ENCODE measurements at regions not wholly inside any gene's neighbourhood (a gene's known extent, or its start where the extent isn't known, plus 50 kb on each side); places are given as distances from the start of the nearest gene placed in this dataset.

DNA sequence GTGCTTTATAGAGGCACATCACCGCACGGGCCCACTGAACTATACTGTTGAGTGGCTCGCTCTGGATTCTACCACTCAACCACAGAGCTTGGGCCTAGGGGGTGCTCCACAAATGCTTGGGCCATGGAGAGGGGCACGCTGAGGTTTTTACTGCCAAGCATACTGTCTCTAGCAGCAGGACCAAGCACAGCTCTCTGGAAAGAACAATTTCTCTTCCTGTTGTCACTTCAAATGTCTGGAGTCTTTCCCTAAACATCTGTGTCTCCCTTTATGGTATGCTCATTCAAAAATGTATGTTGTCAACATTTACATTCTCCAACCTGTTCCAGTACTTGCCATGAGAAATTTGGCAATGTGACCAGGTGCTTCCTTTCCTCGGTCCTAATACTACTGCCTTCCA, 114.7 kb upstream of the TPM1 start:
- Histone ChIP-seq H3F3A (ENCODE audit: insufficient read depth, low read length, poor library complexity, severe bottlenecking) (no peaks in the 10 kb centered on the region), H3K9ac (ENCODE audit: low read length) (no peak overlapping the region), H3K79me2 (replicated peaks; ENCODE audit: insufficient read depth, low read length) (no peaks in the 10 kb centered on the region), H3K27me3 (ENCODE audit: insufficient read depth, low read depth, low read length) (no peaks in the 10 kb centered on the region), H3K9me3 (ENCODE audit: low read length) (no peaks in the 10 kb centered on the region), H3K9me2 (ENCODE audit: insufficient read depth, low read length) (no peaks in the 10 kb centered on the region), H3K4me3 (ENCODE audit: low read length) (no peak overlapping the region), H2AFZ (ENCODE audit: low read depth, low read length) (no peak overlapping the region), H3K4me2 (ENCODE audit: low read length) (no peak overlapping the region), H3K36me3 (ENCODE audit: insufficient read depth, low read length) (no peaks in the 10 kb centered on the region), H3K27ac (ENCODE audit: low read length) (no peak overlapping the region), H4K20me1 (ENCODE audit: insufficient read depth) (no peaks in the 10 kb centered on the region)
- no peak for TF ChIP-seq EZH2 (IDR thresholded peaks at IDR 0.05; ENCODE audit: borderline replicate concordance, insufficient read depth, low read length, poor library complexity, severe bottlenecking)
- TF ChIP-seq SMC3 (conservative IDR thresholded peaks at IDR 0.05; ENCODE audit: poor library complexity) = no peak
- TF ChIP-seq, protein P1, sequence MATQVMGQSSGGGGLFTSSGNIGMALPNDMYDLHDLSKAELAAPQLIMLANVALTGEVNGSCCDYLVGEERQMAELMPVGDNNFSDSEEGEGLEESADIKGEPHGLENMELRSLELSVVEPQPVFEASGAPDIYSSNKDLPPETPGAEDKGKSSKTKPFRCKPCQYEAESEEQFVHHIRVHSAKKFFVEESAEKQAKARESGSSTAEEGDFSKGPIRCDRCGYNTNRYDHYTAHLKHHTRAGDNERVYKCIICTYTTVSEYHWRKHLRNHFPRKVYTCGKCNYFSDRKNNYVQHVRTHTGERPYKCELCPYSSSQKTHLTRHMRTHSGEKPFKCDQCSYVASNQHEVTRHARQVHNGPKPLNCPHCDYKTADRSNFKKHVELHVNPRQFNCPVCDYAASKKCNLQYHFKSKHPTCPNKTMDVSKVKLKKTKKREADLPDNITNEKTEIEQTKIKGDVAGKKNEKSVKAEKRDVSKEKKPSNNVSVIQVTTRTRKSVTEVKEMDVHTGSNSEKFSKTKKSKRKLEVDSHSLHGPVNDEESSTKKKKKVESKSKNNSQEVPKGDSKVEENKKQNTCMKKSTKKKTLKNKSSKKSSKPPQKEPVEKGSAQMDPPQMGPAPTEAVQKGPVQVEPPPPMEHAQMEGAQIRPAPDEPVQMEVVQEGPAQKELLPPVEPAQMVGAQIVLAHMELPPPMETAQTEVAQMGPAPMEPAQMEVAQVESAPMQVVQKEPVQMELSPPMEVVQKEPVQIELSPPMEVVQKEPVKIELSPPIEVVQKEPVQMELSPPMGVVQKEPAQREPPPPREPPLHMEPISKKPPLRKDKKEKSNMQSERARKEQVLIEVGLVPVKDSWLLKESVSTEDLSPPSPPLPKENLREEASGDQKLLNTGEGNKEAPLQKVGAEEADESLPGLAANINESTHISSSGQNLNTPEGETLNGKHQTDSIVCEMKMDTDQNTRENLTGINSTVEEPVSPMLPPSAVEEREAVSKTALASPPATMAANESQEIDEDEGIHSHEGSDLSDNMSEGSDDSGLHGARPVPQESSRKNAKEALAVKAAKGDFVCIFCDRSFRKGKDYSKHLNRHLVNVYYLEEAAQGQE (IDR thresholded peaks at IDR 0.05; ENCODE audit: borderline replicate concordance) = no peak
- TF ChIP-seq EP300 (conservative IDR thresholded peaks at IDR 0.05; ENCODE audit: poor library complexity, severe bottlenecking) = no peak
- TF ChIP-seq TAF1 (IDR thresholded peaks at IDR 0.05; ENCODE audit: low read depth) = no peak
- TF ChIP-seq, protein P2, sequence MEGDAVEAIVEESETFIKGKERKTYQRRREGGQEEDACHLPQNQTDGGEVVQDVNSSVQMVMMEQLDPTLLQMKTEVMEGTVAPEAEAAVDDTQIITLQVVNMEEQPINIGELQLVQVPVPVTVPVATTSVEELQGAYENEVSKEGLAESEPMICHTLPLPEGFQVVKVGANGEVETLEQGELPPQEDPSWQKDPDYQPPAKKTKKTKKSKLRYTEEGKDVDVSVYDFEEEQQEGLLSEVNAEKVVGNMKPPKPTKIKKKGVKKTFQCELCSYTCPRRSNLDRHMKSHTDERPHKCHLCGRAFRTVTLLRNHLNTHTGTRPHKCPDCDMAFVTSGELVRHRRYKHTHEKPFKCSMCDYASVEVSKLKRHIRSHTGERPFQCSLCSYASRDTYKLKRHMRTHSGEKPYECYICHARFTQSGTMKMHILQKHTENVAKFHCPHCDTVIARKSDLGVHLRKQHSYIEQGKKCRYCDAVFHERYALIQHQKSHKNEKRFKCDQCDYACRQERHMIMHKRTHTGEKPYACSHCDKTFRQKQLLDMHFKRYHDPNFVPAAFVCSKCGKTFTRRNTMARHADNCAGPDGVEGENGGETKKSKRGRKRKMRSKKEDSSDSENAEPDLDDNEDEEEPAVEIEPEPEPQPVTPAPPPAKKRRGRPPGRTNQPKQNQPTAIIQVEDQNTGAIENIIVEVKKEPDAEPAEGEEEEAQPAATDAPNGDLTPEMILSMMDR (IDR thresholded peaks at IDR 0.05; ENCODE audit: poor library complexity, severe bottlenecking) = no peak

DNA sequence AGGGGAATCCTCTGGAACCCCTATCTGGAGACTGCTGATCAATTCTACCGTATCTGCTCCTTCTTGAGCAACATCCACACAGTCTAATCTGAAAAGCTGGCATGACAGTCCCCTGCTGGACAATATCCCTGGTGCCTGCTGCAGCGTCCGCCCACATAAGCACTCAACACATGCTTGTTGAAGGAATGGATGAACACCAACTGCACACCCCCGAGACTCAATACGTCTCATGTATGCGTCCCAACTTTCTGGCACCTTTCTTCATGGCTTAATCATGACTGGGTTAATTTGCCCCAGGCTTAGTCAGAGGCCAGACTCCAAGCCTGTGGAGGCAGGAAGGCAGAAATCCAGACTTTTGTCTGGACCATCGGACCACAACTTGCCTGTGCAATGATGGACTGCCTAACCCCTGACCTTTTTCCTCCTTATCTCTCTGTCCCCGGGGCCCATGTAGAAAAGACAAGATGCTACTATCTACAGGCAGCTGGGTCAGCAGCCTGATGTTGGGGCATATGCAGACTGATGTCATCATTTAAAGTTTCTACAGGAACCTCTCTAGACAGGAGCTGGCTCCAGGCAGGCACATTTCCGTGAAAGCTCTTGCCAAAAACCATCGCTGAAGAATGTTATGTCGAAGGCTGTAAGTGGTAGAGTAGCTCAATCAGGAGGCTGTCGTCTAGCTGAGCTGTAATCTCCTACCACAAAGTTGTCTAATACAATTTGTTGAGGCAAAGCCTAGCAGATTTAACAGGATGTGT, 114.1 kb upstream of the TPM1 start:
- Histone ChIP-seq H3K79me2 (replicated peaks; ENCODE audit: insufficient read depth, low read length) (no peaks in the 10 kb centered on the region), H3K9me2 (ENCODE audit: insufficient read depth, low read length) (no peaks in the 10 kb centered on the region), H3K36me3 (ENCODE audit: insufficient read depth, low read length) (no peaks in the 10 kb centered on the region), H4K20me1 (ENCODE audit: insufficient read depth) (no peaks in the 10 kb centered on the region), H2AFZ (ENCODE audit: low read depth, low read length) (no peak overlapping the region), H3K27ac (ENCODE audit: low read length) (no peak overlapping the region), H3K9ac (ENCODE audit: low read length) (no peak overlapping the region), H3K27me3 (ENCODE audit: insufficient read depth, low read depth, low read length) (no peaks in the 10 kb centered on the region), H3F3A (ENCODE audit: insufficient read depth, low read length, poor library complexity, severe bottlenecking) (no peaks in the 10 kb centered on the region), H3K4me3 (ENCODE audit: low read length) (no peak overlapping the region), H3K9me3 (ENCODE audit: low read length) (no peaks in the 10 kb centered on the region), H3K4me2 (ENCODE audit: low read length) (no peak overlapping the region)
- TF ChIP-seq, protein P2 (IDR thresholded peaks at IDR 0.05; ENCODE audit: poor library complexity, severe bottlenecking) = no peak
- TF ChIP-seq EZH2 (IDR thresholded peaks at IDR 0.05; ENCODE audit: borderline replicate concordance, insufficient read depth, low read length, poor library complexity, severe bottlenecking) (no peak), SMC3 (conservative IDR thresholded peaks at IDR 0.05; ENCODE audit: poor library complexity) (no peak), RAD21 (conservative IDR thresholded peaks at IDR 0.05) (no peak), EP300 (conservative IDR thresholded peaks at IDR 0.05; ENCODE audit: poor library complexity, severe bottlenecking) (no peak), TAF1 (IDR thresholded peaks at IDR 0.05; ENCODE audit: low read depth) (no peak), MXI1 (conservative IDR thresholded peaks at IDR 0.05; ENCODE audit: poor library complexity, severe bottlenecking) (no peak), POLR2AphosphoS5 (IDR thresholded peaks at IDR 0.05) (no peak)
- TF ChIP-seq, protein P1 (IDR thresholded peaks at IDR 0.05; ENCODE audit: borderline replicate concordance) = no peak
